Heart left ventricle (tissue), 16 donors: ENCODE measurements at regions not wholly inside any gene's neighbourhood (a gene's known extent, or its start where the extent isn't known, plus 50 kb on each side); places are given as distances from the start of the nearest gene placed in this dataset.

Experiments used
- ATAC-seq, 4 donors: fragments of 200-7000 bp; cut with Tn5 transposase; one replicate each; pipeline ENCODE4 v1.9.1; 2020 to 2022; ENCODE audit warnings: moderate library complexity in 4 of 4, mild to moderate bottlenecking in 3 of 4, moderate number of reproducible peaks in 1 of 4
- DNase-seq, 5 donors: peaks; one replicate each; pipeline ENCODE4 v3.0.0-alpha.2; 2020
- H3K27ac ChIP-seq, 12 donors: fragments of 200-600 bp; sonication (generic) in 4 of 12; one replicate each; pipeline versions ENCODE4 v1.5.0 to v1.8.0; 2016 to 2022; ENCODE audit warnings: mild to moderate bottlenecking in 2 of 12
- H3K27me3 ChIP-seq, 9 donors: fragments of 200-600 bp; sonication (generic) in 2 of 9; one replicate each; pipeline versions ENCODE4 v1.5.1 to v1.8.0; 2016 to 2022; ENCODE audit warnings: mild to moderate bottlenecking in 3 of 9
- H3K36me3 ChIP-seq, 9 donors: fragments of 200-600 bp; sonication (generic) in 2 of 9; one replicate each; pipeline versions ENCODE4 v1.5.0 to v1.8.0; 2018 to 2022; ENCODE audit warnings: mild to moderate bottlenecking in 2 of 9
- H3K4me1 ChIP-seq, 12 donors: fragments of 200-600 bp; sonication (generic) in 4 of 12; one replicate each; pipeline versions ENCODE4 v1.5.0 to v1.8.0; 2016 to 2022; ENCODE audit warnings: mild to moderate bottlenecking in 3 of 12
- H3K4me3 ChIP-seq, 12 donors: fragments of 200-600 bp; sonication (generic) in 4 of 12; one replicate each; pipeline versions ENCODE4 v1.5.0 to v1.8.0; 2017 to 2022; ENCODE audit warnings: mild to moderate bottlenecking in 9 of 12, moderate library complexity in 4 of 12
- H3K9me3 ChIP-seq, 12 donors: fragments of 200-600 bp; sonication (generic) in 4 of 12; one replicate each; pipeline versions ENCODE4 v1.5.0 to v1.8.0; 2016 to 2022; ENCODE audit warnings: mild to moderate bottlenecking in 1 of 12
- CTCF ChIP-seq, 12 donors: fragments of 200-600 bp; sonication (generic) in 4 of 12; IDR thresholded peaks; one replicate each; pipeline versions ENCODE4 v1.5.0 to v1.8.0; 2018 to 2022; ENCODE audit warnings: antibody characterized with exemption in 12 of 12, mild to moderate bottlenecking in 5 of 12
- POLR2A ChIP-seq, 2 donors: fragments of 450-650 bp; IDR thresholded peaks; one replicate each; pipeline ENCODE4 v1.6.1; 2017; ENCODE audit warnings: antibody characterized with exemption in 2 of 2, mild to moderate bottlenecking in 2 of 2, moderate library complexity in 2 of 2
- WGBS, 4 donors: extraction: QIAGEN DNeasy Blood & Tissue Kit in 2 of 4; methylation state at CpG; one replicate each; pipeline versions ENCODE4 v1.1.5 to v1.1.7; 2013 to 2018; 5-methylcytosine and 5-hydroxymethylcytosine counted together
- intact Hi-C, 10 donors: fragments of 100-400 bp; cut with DNase I; formaldehyde crosslinking; loops; one replicate each; pipeline versions ENCODE4 v1.11.1 to v1.14.2; 2022
- donor health status: ischemic (EF 13 %, LVEDD 7.1; RV severe dilation, severe dysfunction).
- donor health status: healthy with polysubstance abuse.
- donor health status: DM: no; HTN: yes; CAD: no.
- donor health status: DM: no; HTN: no; CAD: no.
- donor health status: ischemic (EF 25% LVEDD 6.9; RV normal size, moderate dysfunction).
- donor health status: ischemic (EF 25% LVEDD 5.7; RV mildly dilated, moderate dysfunction).
- donor health status: healthy.
- donor health status: DM: yes; HTN: yes; CAD: no.
- donor health status: ischemic (EF 35%, LVEDD 5.7; RV mildly dilated, moderate dysfunction).
- donor health status: nonischemic (EF 11% LVEDD 7.7; RV severe dilation, severe dysfunction).
- donor health status: DM: yes; HTN: yes; CAD: no.
- donor health status: PGD.
- donor health status: ischemic (EF 29% LVEDD 5.4; RV normal size, mild dysfunction).
- donor health status: nonischemic (EF 23%, LVEDD 6.1; RV moderate dilation, normal function).

- WGBS, 4 donors: 70 to 86% (median 74%) methylated on average over 3 of the region's 3 CpGs
- no peak for ATAC-seq
These were observed 361.8 kb upstream of the CDH5 start for GRCh38 chr16:66004699-66005098.

GRCh38 chr16:66003201-66003600, 363.3 kb upstream of the CDH5 start:
- H3K27me3 ChIP-seq: no peaks in the 10 kb centered on the region
- no peak for ATAC-seq
- TF ChIP-seq POLR2A (IDR thresholded peaks at IDR 0.05): no peak
- no peak for TF ChIP-seq CTCF (IDR thresholded peaks at IDR 0.05)
- H3K4me3 ChIP-seq: no peak overlapping the region
- H3K4me1 ChIP-seq: peaks cover 0 to 11% (median 0%) of the 10 kb centered on the region in 12 donors
- H3K27ac ChIP-seq: no peak overlapping the region
- no peak for DNase-seq
- no peaks in the 10 kb centered on the region for H3K36me3 ChIP-seq
- H3K9me3 ChIP-seq: no peaks in the 10 kb centered on the region
- WGBS, 4 donors: 87 to 97% (median 91%) methylated on average over 2 of the region's 2 CpGs
- intact Hi-C loops: no loop called here

More at GRCh38 chr16:66004699-66005098, 361.8 kb upstream of the CDH5 start:
- no peaks in the 10 kb centered on the region for H3K27me3 ChIP-seq
- no peaks in the 10 kb centered on the region for H3K9me3 ChIP-seq
- H3K4me3 ChIP-seq: no peak overlapping the region
- TF ChIP-seq POLR2A (IDR thresholded peaks at IDR 0.05) (no peak), CTCF (IDR thresholded peaks at IDR 0.05) (no peak)
- intact Hi-C loops: no loop called here
- no peaks in the 10 kb centered on the region for H3K36me3 ChIP-seq
- H3K27ac ChIP-seq: no peak overlapping the region
- peaks cover 0 to 11% (median 0%) of the 10 kb centered on the region in 12 donors for H3K4me1 ChIP-seq
- no peak for DNase-seq

DNA sequence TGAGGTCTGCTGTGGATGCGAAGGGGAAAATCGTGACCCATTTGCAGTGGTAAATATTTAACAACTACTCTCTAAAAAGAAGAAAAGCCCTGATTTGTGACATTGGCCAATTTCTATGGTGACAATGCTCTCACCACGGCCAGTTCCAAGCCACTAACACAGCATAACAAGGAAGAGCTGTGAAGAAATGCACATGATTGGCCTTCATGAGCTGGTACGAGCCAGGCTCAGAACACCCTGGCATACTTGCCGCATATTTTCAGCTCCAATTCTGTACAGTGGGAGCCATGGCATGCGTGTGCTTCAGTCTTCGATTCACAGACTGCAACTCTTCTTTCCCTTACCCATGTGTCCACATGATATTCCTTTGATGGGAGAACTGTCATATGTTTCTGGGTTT, 363.9 kb upstream of the CDH5 start:
- no peak for DNase-seq
- Histone ChIP-seq H3K36me3 (no peaks in the 10 kb centered on the region), H3K27ac (no peak overlapping the region), H3K27me3 (peaks cover 0 to 1% (median 0%) of the 10 kb centered on the region in 9 donors), H3K9me3 (no peaks in the 10 kb centered on the region), H3K4me1 (peaks cover 0 to 11% (median 0%) of the 10 kb centered on the region in 12 donors), H3K4me3 (no peak overlapping the region)
- no peak for TF ChIP-seq CTCF (IDR thresholded peaks at IDR 0.05)
- TF ChIP-seq POLR2A (IDR thresholded peaks at IDR 0.05): no peak
- no peak for ATAC-seq
- intact Hi-C loops: no loop called here
- 89 to 95% (median 91%) methylated on average over 7 of the region's 7 CpGs for WGBS, 4 donors

GRCh38 chr16:66001432-66001831, 365.1 kb upstream of the CDH5 start:
- H3K36me3 ChIP-seq: no peaks in the 10 kb centered on the region
- H3K27ac ChIP-seq: no peak overlapping the region
- TF ChIP-seq CTCF (IDR thresholded peaks at IDR 0.05) (no peak), POLR2A (IDR thresholded peaks at IDR 0.05) (no peak)
- no peak overlapping the region for H3K4me3 ChIP-seq
- no peak for ATAC-seq
- no peak for DNase-seq
- H3K27me3 ChIP-seq: peaks cover 0 to 3% (median 0%) of the 10 kb centered on the region in 9 donors
- H3K4me1 ChIP-seq: peaks cover 0 to 4% (median 0%) of the 10 kb centered on the region in 12 donors
- no peaks in the 10 kb centered on the region for H3K9me3 ChIP-seq
- intact Hi-C loops: no loop called here
- 76 to 83% (median 80%) methylated on average over 4 of the region's 4 CpGs for WGBS, 4 donors
